Astrocyte (in vitro differentiated cells and primary cell): ENCODE measurements at regions not wholly inside any gene's neighbourhood (a gene's known extent, or its start where the extent isn't known, plus 50 kb on each side); places are given as distances from the start of the nearest gene placed in this dataset.

Experiments
- DNase-seq: peaks from one replicate; pipeline ENCODE4 v3.0.0-alpha.2; 2010; ENCODE audit warnings: low read depth
- FAIRE-seq: peaks from 2 replicates; lab custom pipeline; 2011; peaks lifted over from hg19 to GRCh38; lab: Jason Lieb, UNC
- H2AFZ ChIP-seq: 2 replicates; pipeline ENCODE4 v1.6.0; 2012; ENCODE audit warnings: low read depth, low read length, inconsistent platforms
- H3K27ac ChIP-seq: 2 replicates; pipeline ENCODE4 v1.5.1; 2011; ENCODE audit warnings: low read depth, low read length, inconsistent platforms
- H3K27me3 ChIP-seq: 2 replicates; pipeline ENCODE4 v1.6.0; 2011; ENCODE audit warnings: low read length, inconsistent platforms; ENCODE audit not compliant: insufficient read depth
- H3K36me3 ChIP-seq: 2 replicates; pipeline ENCODE4 v1.5.1; 2011; ENCODE audit warnings: low read length, inconsistent platforms; ENCODE audit not compliant: insufficient read depth
- H3K4me1 ChIP-seq: 2 replicates; pipeline ENCODE4 v1.5.1; 2011; ENCODE audit warnings: low read length, inconsistent platforms; ENCODE audit not compliant: insufficient read depth
- H3K4me2 ChIP-seq: 2 replicates; pipeline ENCODE4 v1.6.0; 2012; ENCODE audit warnings: low read length, inconsistent platforms
- H3K4me3 ChIP-seq: 2 replicates; pipeline ENCODE4 v1.5.1; 2011; ENCODE audit warnings: low read depth, mild to moderate bottlenecking, low read length, inconsistent platforms; ENCODE audit not compliant: insufficient read depth
- H3K79me2 ChIP-seq: 2 replicates; pipeline ENCODE4 v1.6.0; 2012; ENCODE audit warnings: mild to moderate bottlenecking, low read length, inconsistent platforms; ENCODE audit not compliant: insufficient read depth
- H3K9ac ChIP-seq: 2 replicates; pipeline ENCODE4 v1.6.0; 2012; ENCODE audit warnings: mild to moderate bottlenecking, low read length, inconsistent platforms
- H3K9me3 ChIP-seq: 2 replicates; pipeline ENCODE4 v1.5.1; 2012; ENCODE audit warnings: low read depth, mild to moderate bottlenecking, low read length, inconsistent platforms; ENCODE audit not compliant: insufficient read depth
- H4K20me1 ChIP-seq: 2 replicates; pipeline ENCODE4 v1.6.0; 2012; ENCODE audit warnings: low read length, inconsistent platforms; ENCODE audit not compliant: insufficient read depth
- H3K27ac Mint-ChIP-seq: one replicate; pipeline ENCODE4 v1.8.0; 2021; ENCODE audit warnings: mild to moderate bottlenecking, mixed read lengths; ENCODE audit not compliant: unreplicated experiment
- H3K27me3 Mint-ChIP-seq: one replicate; pipeline ENCODE4 v1.8.0; 2021; ENCODE audit warnings: low read depth, mixed read lengths; ENCODE audit not compliant: unreplicated experiment
- H3K36me3 Mint-ChIP-seq: one replicate; pipeline ENCODE4 v1.8.0; 2021; ENCODE audit warnings: low read depth, mixed read lengths; ENCODE audit not compliant: unreplicated experiment
- H3K4me1 Mint-ChIP-seq: one replicate; pipeline ENCODE4 v1.8.0; 2021; ENCODE audit warnings: low read depth, mixed read lengths; ENCODE audit not compliant: unreplicated experiment
- H3K4me3 Mint-ChIP-seq: one replicate; pipeline ENCODE4 v1.8.0; 2021; ENCODE audit warnings: mild to moderate bottlenecking, moderate library complexity, mixed read lengths; ENCODE audit not compliant: unreplicated experiment
- H3K9me3 Mint-ChIP-seq: one replicate; pipeline ENCODE4 v1.8.0; 2021; ENCODE audit warnings: mild to moderate bottlenecking, mixed read lengths; ENCODE audit not compliant: unreplicated experiment
- CTCF ChIP-seq: IDR thresholded peaks from 2 replicates; pipeline ENCODE4 v1.5.1; 2011; ENCODE audit warnings: low read depth, mild to moderate bottlenecking, inconsistent platforms, low read length, moderate library complexity; ENCODE audit not compliant: insufficient read depth
- EZH2 ChIP-seq: IDR thresholded peaks from 2 replicates; pipeline ENCODE4 v1.6.1; 2012; ENCODE audit warnings: mild to moderate bottlenecking, low read length, inconsistent platforms; ENCODE audit not compliant: insufficient read depth

DNA sequence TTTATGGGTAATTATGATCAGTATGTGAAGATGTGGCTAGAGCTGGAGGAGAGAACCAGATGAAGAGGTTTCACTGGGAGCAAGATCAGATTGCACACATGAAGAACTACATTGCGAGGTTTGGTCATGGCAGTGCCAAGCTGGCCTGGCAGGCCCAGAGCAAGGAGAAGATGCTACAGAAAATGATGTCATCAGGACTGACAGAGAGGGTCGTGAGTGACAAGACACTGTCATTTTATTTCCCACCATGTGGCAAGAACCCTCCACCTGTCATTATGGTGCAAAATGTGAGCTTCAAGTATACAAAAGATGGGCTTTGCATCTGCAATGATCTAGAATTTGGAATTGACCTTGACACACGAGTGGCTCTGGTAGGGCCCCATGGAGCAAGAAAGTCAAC, 168.3 kb downstream of the C3orf38 start:
- Histone ChIP-seq H3K27ac (no peak overlapping the region), H3K4me2 (no peak overlapping the region), H4K20me1 (no peaks in the 10 kb centered on the region), H3K27me3 (no peaks in the 10 kb centered on the region), H3K36me3 (no peaks in the 10 kb centered on the region), H3K9ac (no peak overlapping the region), H3K4me3 (no peak overlapping the region), H3K9me3 (no peaks in the 10 kb centered on the region), H2AFZ (no peak overlapping the region), H3K4me1 (no peaks in the 10 kb centered on the region), H3K79me2 (no peaks in the 10 kb centered on the region)
- no peak overlapping the region for H3K4me3 Mint-ChIP-seq
- no peaks in the 10 kb centered on the region for H3K4me1 Mint-ChIP-seq
- no peak for TF ChIP-seq EZH2
- no peak overlapping the region for H3K27ac Mint-ChIP-seq
- DNase-seq (no peak), FAIRE-seq (no peak)
- no peaks in the 10 kb centered on the region for H3K36me3 Mint-ChIP-seq
- no peaks in the 10 kb centered on the region for H3K9me3 Mint-ChIP-seq
- H3K27me3 Mint-ChIP-seq = peaks cover 2% of the 10 kb centered on the region

- no peaks in the 10 kb centered on the region for H3K4me1 Mint-ChIP-seq
- Histone ChIP-seq H3K79me2 (no peaks in the 10 kb centered on the region), H3K9me3 (no peaks in the 10 kb centered on the region), H3K4me1 (no peaks in the 10 kb centered on the region), H3K27ac (no peak overlapping the region), H3K27me3 (no peaks in the 10 kb centered on the region), H3K4me2 (no peak overlapping the region), H2AFZ (no peak overlapping the region), H4K20me1 (no peaks in the 10 kb centered on the region), H3K9ac (no peak overlapping the region), H3K4me3 (no peak overlapping the region), H3K36me3 (no peaks in the 10 kb centered on the region)
- no peak for TF ChIP-seq EZH2
- TF ChIP-seq CTCF = no peak
- peaks cover 2% of the 10 kb centered on the region for H3K27me3 Mint-ChIP-seq
- FAIRE-seq (no peak), DNase-seq (peak; percentile 5)
- no peaks in the 10 kb centered on the region for H3K9me3 Mint-ChIP-seq
- H3K36me3 Mint-ChIP-seq = no peaks in the 10 kb centered on the region
- no peak overlapping the region for H3K4me3 Mint-ChIP-seq
- no peak overlapping the region for H3K27ac Mint-ChIP-seq
Measured at GRCh38 chr3:88321363-88322050, 171.7 kb downstream of the C3orf38 start.

DNA sequence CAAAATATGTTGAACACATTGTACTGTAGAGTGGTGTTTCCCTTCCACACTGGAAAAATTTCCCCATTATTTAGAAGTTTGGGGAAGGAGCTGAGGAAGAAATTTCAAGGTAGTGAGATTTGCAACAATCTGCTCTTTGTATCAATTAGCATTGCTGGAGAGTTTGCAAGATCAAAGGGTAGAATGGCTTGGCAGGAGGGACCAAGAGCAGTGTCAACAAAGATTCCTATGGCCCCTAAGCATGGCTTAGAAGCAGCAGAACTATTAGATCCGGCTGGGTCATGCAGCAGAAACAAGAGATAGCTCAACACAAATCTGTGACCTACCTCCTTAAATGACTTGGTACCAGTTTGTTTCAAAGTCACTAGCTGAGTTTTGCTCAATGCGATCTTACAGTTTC, 175.0 kb downstream of the C3orf38 start:
- no peak for DNase-seq
- Mint-ChIP-seq H3K9me3 (no peaks in the 10 kb centered on the region), H3K27ac (no peak overlapping the region), H3K4me1 (no peaks in the 10 kb centered on the region), H3K36me3 (no peaks in the 10 kb centered on the region), H3K27me3 (peaks cover 2% of the 10 kb centered on the region), H3K4me3 (no peak overlapping the region)
- Histone ChIP-seq H3K4me1 (no peaks in the 10 kb centered on the region), H3K9ac (no peak overlapping the region), H3K9me3 (no peaks in the 10 kb centered on the region), H3K79me2 (no peaks in the 10 kb centered on the region), H3K27me3 (no peaks in the 10 kb centered on the region), H3K4me3 (no peak overlapping the region), H3K36me3 (no peaks in the 10 kb centered on the region), H4K20me1 (no peaks in the 10 kb centered on the region), H2AFZ (no peak overlapping the region), H3K27ac (no peak overlapping the region), H3K4me2 (no peak overlapping the region)
- no peak for FAIRE-seq
- TF ChIP-seq EZH2 (no peak), CTCF (no peak)
